Osteocyte (in vitro differentiated cells): ENCODE measurements at regions not wholly inside any gene's neighbourhood (a gene's known extent, or its start where the extent isn't known, plus 50 kb on each side); places are given as distances from the start of the nearest gene placed in this dataset.
"Not testable (repeated sequence)": the region's sequence is repeated elsewhere in the genome, so short reads cannot be mapped to it uniquely, and the experiment has no call there.

Experiments used
- DNase-seq: peaks from one replicate; pipeline ENCODE4 v3.0.0; 2021; ENCODE audit warnings: mixed read lengths; ENCODE audit not compliant: unreplicated experiment; ENCODE audit errors: extremely low spot score
- H3K27ac Mint-ChIP-seq: one replicate; pipeline ENCODE4 v1.8.0; 2021; ENCODE audit warnings: mild to moderate bottlenecking, mixed read lengths; ENCODE audit not compliant: unreplicated experiment
- H3K27me3 Mint-ChIP-seq: one replicate; pipeline ENCODE4 v1.8.0; 2021; ENCODE audit warnings: mixed read lengths; ENCODE audit not compliant: unreplicated experiment
- H3K36me3 Mint-ChIP-seq: one replicate; pipeline ENCODE4 v1.8.0; 2021; ENCODE audit warnings: mixed read lengths; ENCODE audit not compliant: unreplicated experiment
- H3K4me1 Mint-ChIP-seq: one replicate; pipeline ENCODE4 v1.8.0; 2021; ENCODE audit warnings: mixed read lengths; ENCODE audit not compliant: unreplicated experiment
- H3K4me3 Mint-ChIP-seq: one replicate; pipeline ENCODE4 v1.8.0; 2021; ENCODE audit warnings: mild to moderate bottlenecking, moderate library complexity, mixed read lengths; ENCODE audit not compliant: unreplicated experiment
- H3K9me3 Mint-ChIP-seq: one replicate; pipeline ENCODE4 v1.8.0; 2021; ENCODE audit warnings: mixed read lengths; ENCODE audit not compliant: unreplicated experiment
- TF ChIP-seq, protein P1 (sequence below): fragments of 200-600 bp; sonication (generic); IDR thresholded peaks from 2 replicates; pipeline ENCODE4 v1.5.0; 2021; ENCODE audit warnings: antibody characterized with exemption, mild to moderate bottlenecking, moderate library complexity

DNA sequence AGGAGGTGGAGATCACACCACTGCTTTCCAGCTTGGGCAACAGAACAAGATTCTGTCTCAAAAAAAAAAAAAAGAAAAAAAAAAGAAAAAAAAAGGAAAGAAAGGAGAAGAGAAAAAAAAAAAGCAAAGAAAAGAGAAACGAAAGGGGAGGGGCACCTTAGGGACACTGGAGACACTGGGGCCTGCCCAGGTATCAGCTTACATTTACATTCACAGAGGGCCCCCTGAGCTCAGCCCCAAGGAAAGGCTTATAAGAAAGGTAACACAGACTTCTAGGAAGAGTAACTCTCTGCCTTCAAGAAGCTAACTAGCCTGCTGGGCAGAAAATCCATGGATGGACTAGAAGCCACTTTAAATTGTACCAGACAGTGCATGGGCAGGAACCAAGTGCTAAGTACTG is 108.8 kb downstream of the NPY start:
- Mint-ChIP-seq H3K9me3 (no peaks in the 10 kb centered on the region), H3K36me3 (no peaks in the 10 kb centered on the region), H3K27me3 (peaks cover 2% of the 10 kb centered on the region), H3K27ac (no peak overlapping the region), H3K4me3 (no peak overlapping the region), H3K4me1 (no peaks in the 10 kb centered on the region)
- TF ChIP-seq, protein P1, sequence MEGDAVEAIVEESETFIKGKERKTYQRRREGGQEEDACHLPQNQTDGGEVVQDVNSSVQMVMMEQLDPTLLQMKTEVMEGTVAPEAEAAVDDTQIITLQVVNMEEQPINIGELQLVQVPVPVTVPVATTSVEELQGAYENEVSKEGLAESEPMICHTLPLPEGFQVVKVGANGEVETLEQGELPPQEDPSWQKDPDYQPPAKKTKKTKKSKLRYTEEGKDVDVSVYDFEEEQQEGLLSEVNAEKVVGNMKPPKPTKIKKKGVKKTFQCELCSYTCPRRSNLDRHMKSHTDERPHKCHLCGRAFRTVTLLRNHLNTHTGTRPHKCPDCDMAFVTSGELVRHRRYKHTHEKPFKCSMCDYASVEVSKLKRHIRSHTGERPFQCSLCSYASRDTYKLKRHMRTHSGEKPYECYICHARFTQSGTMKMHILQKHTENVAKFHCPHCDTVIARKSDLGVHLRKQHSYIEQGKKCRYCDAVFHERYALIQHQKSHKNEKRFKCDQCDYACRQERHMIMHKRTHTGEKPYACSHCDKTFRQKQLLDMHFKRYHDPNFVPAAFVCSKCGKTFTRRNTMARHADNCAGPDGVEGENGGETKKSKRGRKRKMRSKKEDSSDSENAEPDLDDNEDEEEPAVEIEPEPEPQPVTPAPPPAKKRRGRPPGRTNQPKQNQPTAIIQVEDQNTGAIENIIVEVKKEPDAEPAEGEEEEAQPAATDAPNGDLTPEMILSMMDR = no peak
- DNase-seq = no peak

DNA sequence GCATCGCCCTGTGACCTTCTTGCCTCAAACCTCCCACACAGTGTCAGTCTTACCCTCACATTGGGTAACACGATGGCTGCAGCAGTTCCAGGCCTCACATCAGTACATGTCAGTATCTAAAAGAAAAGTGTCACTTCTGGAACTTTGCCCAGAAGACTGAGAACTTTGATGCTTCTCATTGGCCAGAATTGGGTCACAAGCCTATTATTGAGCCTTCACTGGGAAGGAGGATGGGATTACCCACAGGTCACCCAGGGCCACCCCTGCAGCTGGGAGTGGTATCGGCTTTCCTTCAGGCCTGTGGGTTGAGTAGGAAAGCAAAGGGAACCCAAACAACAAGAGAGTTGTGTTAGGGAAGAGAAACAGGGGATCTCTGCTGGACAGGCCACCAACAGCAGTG is 111.5 kb downstream of the NPY start:
- H3K36me3 Mint-ChIP-seq = no peaks in the 10 kb centered on the region
- H3K27me3 Mint-ChIP-seq = peaks cover 9% of the 10 kb centered on the region

DNA sequence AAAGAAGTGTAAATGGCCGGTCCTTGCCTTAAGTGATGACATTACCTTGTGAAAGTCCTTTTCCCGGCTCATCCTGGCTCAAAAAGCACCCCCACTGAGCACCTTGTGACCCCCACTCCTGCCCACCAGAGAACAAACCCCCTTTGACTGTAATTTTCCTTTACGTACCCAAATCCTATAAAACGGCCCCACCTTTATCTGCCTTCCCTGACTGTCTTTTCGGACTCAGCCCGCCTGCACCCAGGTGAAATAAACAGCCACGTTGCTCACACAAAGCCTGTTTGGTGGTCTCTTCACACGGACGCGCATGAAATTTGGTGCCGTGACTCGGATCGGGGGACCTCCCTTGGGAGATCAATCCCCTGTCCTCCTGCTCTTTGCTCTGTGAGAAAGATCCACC is 112.4 kb downstream of the NPY start:
- not testable (repeated sequence) for H3K27ac Mint-ChIP-seq, H3K9me3 Mint-ChIP-seq, H3K27me3 Mint-ChIP-seq, H3K36me3 Mint-ChIP-seq, H3K4me3 Mint-ChIP-seq, H3K4me1 Mint-ChIP-seq, DNase-seq

More for the DNA sequence above, 111.5 kb downstream of the NPY start:
- H3K27ac Mint-ChIP-seq = no peak overlapping the region
- TF ChIP-seq, protein P1 = no peak
- H3K9me3 Mint-ChIP-seq = no peaks in the 10 kb centered on the region
- no peaks in the 10 kb centered on the region for H3K4me1 Mint-ChIP-seq
- DNase-seq = no peak
- no peak overlapping the region for H3K4me3 Mint-ChIP-seq

DNA sequence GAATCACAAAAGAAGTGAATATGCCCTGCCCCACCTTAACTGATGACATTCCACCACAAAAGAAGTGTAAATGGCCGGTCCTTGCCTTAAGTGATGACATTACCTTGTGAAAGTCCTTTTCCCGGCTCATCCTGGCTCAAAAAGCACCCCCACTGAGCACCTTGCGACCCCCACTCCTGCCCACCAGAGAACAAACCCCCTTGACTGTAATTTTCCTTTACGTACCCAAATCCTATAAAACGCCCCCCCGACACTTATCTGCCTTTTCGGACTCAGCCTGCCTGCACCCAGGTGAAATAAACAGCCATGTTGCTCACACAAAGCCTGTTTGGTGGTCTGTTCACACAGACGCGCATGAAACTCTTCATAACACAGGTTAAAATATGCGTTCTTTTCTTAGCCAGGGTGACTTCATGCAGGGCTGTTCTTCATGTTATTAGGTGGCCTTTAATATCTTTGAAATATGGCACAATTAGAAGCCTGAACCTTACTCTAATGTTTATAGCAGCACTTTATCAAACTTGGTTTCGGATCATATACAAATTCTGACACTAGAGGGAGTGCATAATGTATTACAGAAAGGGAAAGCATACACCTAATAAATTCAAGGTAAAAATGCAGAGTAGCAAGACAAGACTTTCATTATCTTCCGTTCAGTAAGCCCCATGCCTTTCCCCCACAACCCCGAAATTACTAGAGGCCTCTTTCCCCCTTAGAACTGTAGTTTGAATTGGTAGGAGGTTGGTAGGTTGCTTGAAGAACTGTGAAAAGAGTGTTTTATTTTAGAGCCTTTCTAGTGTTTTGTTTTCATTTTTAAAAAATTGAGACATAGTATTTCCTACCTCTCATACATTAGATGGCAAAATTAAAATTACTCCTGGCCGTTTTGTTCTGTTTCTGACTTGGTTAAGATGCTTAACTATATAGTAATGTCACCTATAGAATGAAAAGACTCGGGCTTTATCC is 117.9 kb downstream of the NPY start:
- no peak for DNase-seq
- TF ChIP-seq, protein P1 = peak; percentile 69
- peaks cover 2% of the 10 kb centered on the region for H3K4me1 Mint-ChIP-seq
- peak overlapping the region; percentile 54 for H3K4me3 Mint-ChIP-seq
- no peak overlapping the region for H3K27ac Mint-ChIP-seq
- H3K27me3 Mint-ChIP-seq = peaks cover 33% of the 10 kb centered on the region
- H3K9me3 Mint-ChIP-seq = no peaks in the 10 kb centered on the region
- no peaks in the 10 kb centered on the region for H3K36me3 Mint-ChIP-seq

DNA sequence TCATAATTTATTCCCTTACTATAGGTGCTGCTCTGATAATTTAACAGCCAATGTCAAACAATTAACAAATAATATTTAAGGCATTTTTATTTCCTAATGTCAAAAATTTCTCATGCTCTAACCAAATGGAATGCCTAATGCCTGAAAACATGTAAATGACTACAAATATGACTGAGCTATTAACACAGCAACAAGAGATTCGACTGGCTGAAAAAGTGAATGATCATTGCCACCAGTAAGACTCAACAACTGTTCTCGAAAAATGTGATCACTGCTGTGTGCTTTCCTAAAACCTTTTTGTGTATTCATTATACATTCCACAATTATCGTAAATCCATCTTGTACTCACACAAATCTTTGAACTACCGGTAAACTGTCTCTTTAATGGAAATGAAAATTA is 118.7 kb downstream of the NPY start:
- Mint-ChIP-seq H3K27me3 (peaks cover 38% of the 10 kb centered on the region), H3K4me3 (no peak overlapping the region)
- TF ChIP-seq, protein P1 = no peak

More for the DNA sequence above, 118.7 kb downstream of the NPY start:
- Mint-ChIP-seq H3K27ac (no peak overlapping the region), H3K36me3 (no peaks in the 10 kb centered on the region), H3K9me3 (no peaks in the 10 kb centered on the region), H3K4me1 (peaks cover 2% of the 10 kb centered on the region)
- DNase-seq = no peak
